ENCODE measurements at regions not wholly inside any gene's neighbourhood (a gene's known extent, or its start where the extent isn't known, plus 50 kb on each side); places are given as distances from the start of the nearest gene placed in this dataset.
"Not testable (repeated sequence)": the region's sequence is repeated elsewhere in the genome, so short reads cannot be mapped to it uniquely, and the experiment has no call there.

GRCh38 chr6:15909290-15910070 lies 219.4 kb upstream of the MYLIP start:
- DNase-seq (ENCODE audit: low read depth, low spot score) = no peak
- in situ Hi-C loops (cut with HindIII; ENCODE audit: low sequenced_read_pairs) = no loop called here
- H3K4me3 ChIP-seq (ENCODE audit: low read depth, low read length) = no peak overlapping the region
- TF ChIP-seq CTCF (IDR thresholded peaks at IDR 0.05; ENCODE audit: low read depth, low read length) = no peak

- no peak for DNase-seq (ENCODE audit: low read depth, low spot score)
- TF ChIP-seq CTCF (IDR thresholded peaks at IDR 0.05; ENCODE audit: low read depth, low read length) = no peak
- no peak overlapping the region for H3K4me3 ChIP-seq (ENCODE audit: low read depth, low read length)
- in situ Hi-C loops (cut with HindIII; ENCODE audit: low sequenced_read_pairs) = no loop called here
These were observed 220.0 kb upstream of the MYLIP start for GRCh38 chr6:15908871-15909270.

- no peak overlapping the region for H3K4me3 ChIP-seq (ENCODE audit: low read depth, low read length)
- TF ChIP-seq CTCF (IDR thresholded peaks at IDR 0.05; ENCODE audit: low read depth, low read length) = no peak
- no peak for DNase-seq (ENCODE audit: low read depth, low spot score)
- in situ Hi-C loops (cut with HindIII; ENCODE audit: low sequenced_read_pairs) = no loop called here
These were observed 220.9 kb upstream of the MYLIP start for GRCh38 chr6:15907914-15908518.

GRCh38 chr6:15907220-15907913 lies 221.5 kb upstream of the MYLIP start:
- DNase-seq (ENCODE audit: low read depth, low spot score); H3K4me3 ChIP-seq (ENCODE audit: low read depth, low read length); in situ Hi-C loops (cut with HindIII; ENCODE audit: low sequenced_read_pairs): not testable (repeated sequence)

DNA sequence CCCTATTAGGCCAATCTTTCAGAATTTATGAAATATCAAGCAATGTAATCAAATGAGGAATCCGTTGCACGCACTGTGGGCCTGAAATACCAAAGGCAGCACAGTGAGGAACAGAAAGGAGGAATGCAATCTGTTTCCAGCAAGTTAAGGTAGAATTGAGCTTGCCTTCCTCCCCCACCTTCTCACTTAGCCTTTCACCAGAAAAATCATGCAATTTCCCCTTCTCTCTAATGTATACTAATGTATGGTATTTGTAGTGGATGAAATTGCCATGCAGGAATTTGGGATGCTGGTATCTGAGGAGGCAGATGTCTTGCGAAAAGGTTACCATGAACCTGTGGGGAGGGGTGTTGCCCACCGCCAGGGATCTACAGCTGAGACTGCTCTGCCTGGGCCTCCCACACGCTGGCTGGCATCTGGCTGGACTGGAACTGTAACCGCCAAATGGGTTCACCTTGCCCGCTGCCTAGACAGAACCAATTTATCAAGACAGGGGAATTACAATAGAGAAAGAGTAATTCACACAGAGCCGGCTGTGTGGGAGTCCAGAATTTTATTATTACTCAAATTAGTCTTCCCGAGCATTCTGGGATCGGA lies 222.4 kb upstream of the MYLIP start:
- DNase-seq (ENCODE audit: low read depth, low spot score) = no peak
- H3K4me3 ChIP-seq (ENCODE audit: low read depth, low read length) = no peak overlapping the region
- no peak for TF ChIP-seq CTCF (IDR thresholded peaks at IDR 0.05; ENCODE audit: low read depth, low read length)
- in situ Hi-C loops (cut with HindIII; ENCODE audit: low sequenced_read_pairs) = no loop called here

DNA sequence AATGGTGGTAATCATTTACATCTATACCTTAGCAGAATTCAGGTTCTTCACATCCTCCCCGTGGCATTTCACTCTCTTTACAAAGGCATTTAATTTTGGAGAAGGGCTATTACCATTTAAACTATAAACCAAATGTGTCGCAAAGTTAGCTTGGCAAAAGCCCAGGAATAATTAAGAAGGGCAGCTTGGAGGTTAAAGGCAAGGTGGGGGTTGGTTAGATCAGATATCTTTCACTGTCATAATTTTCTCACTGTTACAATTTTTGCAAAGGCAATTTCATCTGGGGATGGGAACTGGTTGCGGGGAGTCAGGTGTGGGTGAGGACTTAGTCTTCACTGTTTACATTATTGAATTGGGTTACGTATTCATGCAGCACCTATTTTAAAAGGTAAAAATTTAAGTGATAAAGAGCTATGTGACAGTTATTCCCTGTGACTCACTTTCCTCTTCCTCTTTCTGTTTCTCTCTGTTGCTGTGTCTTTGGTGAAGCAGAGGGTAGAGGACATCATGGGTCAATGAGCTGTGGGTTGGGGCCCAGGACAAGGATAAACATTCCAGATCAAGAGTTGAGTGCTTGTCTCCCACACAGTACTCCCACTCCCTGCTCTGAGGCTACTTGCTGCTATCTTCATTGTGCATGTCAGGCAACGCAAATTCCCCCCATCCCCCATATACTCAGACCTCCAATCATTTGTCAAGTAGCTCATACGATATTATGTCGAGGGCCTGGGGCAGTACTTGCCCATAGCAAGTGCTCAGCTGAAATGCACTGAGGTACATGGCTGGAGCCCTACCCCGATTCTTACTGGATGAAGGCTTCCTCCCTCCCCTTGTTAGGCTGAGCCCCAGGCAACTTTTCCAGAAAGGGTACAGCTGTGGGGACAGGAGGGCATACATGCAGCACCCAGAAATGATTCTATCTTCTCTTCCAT lies 223.1 kb upstream of the MYLIP start:
- in situ Hi-C loops (cut with HindIII; ENCODE audit: low sequenced_read_pairs) = no loop called here
- TF ChIP-seq CTCF (IDR thresholded peaks at IDR 0.05; ENCODE audit: low read depth, low read length) = no peak

More for the DNA sequence above, 223.1 kb upstream of the MYLIP start:
- no peak overlapping the region for H3K4me3 ChIP-seq (ENCODE audit: low read depth, low read length)
- DNase-seq (ENCODE audit: low read depth, low spot score) = no peak

Measured in astrocyte of the spinal cord (primary cell).